ENCODE measurements at regions not wholly inside any gene's neighbourhood (a gene's known extent, or its start where the extent isn't known, plus 50 kb on each side); places are given as distances from the start of the nearest gene placed in this dataset.

- no peaks in the 10 kb centered on the region for H3K4me1 ChIP-seq (replicated peaks in 1 of 2)
- H3K36me3 ChIP-seq (replicated peaks in 1 of 2), result no peaks in the 10 kb centered on the region
- TF ChIP-seq CTCF (IDR thresholded peaks at IDR 0.05) (no peak), POLR2A (IDR thresholded peaks at IDR 0.05) (no peak)
- intact Hi-C loops (cut with DNase I), result no loop called here
- H3K27ac ChIP-seq, result no peak overlapping the region
- DNase-seq, result no peak
- WGBS, 4 donors, result 52 to 69% (median 63%) methylated on average over 2 of the region's 2 CpGs
- no peaks in the 10 kb centered on the region for H3K9me3 ChIP-seq (replicated peaks in 1 of 3)
- no peaks in the 10 kb centered on the region for H3K27me3 ChIP-seq
- no peak overlapping the region for H3K4me3 ChIP-seq
Observed at GRCh38 chr4:74615411-74615810, 170.5 kb downstream of the AREG start.

- H3K9me3 ChIP-seq (replicated peaks in 1 of 3), result no peaks in the 10 kb centered on the region
- no peak overlapping the region for H3K27ac ChIP-seq
- H3K27me3 ChIP-seq, result no peaks in the 10 kb centered on the region
- no peak for DNase-seq
- no peak for TF ChIP-seq POLR2A (IDR thresholded peaks at IDR 0.05)
- TF ChIP-seq CTCF (IDR thresholded peaks at IDR 0.05), result no peak
- 69 to 81% (median 76%) methylated on average over 1 of the region's 1 CpG for WGBS, 4 donors
- intact Hi-C loops (cut with DNase I), result no loop called here
- no peaks in the 10 kb centered on the region for H3K36me3 ChIP-seq (replicated peaks in 1 of 2)
- H3K4me1 ChIP-seq (replicated peaks in 1 of 2), result no peaks in the 10 kb centered on the region
- H3K4me3 ChIP-seq, result no peak overlapping the region
Observed at GRCh38 chr4:74618166-74618565, 173.2 kb downstream of the AREG start.

- no peaks in the 10 kb centered on the region for H3K4me1 ChIP-seq (replicated peaks in 1 of 2)
- H3K36me3 ChIP-seq (replicated peaks in 1 of 2), result no peaks in the 10 kb centered on the region
- H3K9me3 ChIP-seq (replicated peaks in 1 of 3), result no peaks in the 10 kb centered on the region
- 45 to 54% (median 48%) methylated on average over 1 of the region's 1 CpG for WGBS, 4 donors
- intact Hi-C loops (cut with DNase I), result no loop called here
- DNase-seq, result no peak
- no peak overlapping the region for H3K27ac ChIP-seq
- no peaks in the 10 kb centered on the region for H3K27me3 ChIP-seq
- no peak for TF ChIP-seq CTCF (IDR thresholded peaks at IDR 0.05)
- no peak overlapping the region for H3K4me3 ChIP-seq
Observed at GRCh38 chr4:74618659-74619058, 173.7 kb downstream of the AREG start.

- intact Hi-C loops (cut with DNase I), result no loop called here
- no peak for DNase-seq
- Histone ChIP-seq H3K27me3 (no peaks in the 10 kb centered on the region), H3K4me3 (no peak overlapping the region), H3K4me1 (replicated peaks in 1 of 2) (no peaks in the 10 kb centered on the region), H3K9me3 (replicated peaks in 1 of 3) (no peaks in the 10 kb centered on the region), H3K27ac (no peak overlapping the region), H3K36me3 (replicated peaks in 1 of 2) (no peaks in the 10 kb centered on the region)
- 38 to 58% (median 47%) methylated on average over 2 of the region's 2 CpGs for WGBS, 4 donors
- TF ChIP-seq CTCF (IDR thresholded peaks at IDR 0.05) (no peak), POLR2A (IDR thresholded peaks at IDR 0.05) (no peak)
Observed at GRCh38 chr4:74619931-74620702, 174.2 kb downstream of the BTC start.
